B cell (primary cell): ENCODE measurements at regions not wholly inside any gene's neighbourhood (a gene's known extent, or its start where the extent isn't known, plus 50 kb on each side); places are given as distances from the start of the nearest gene placed in this dataset.

Experiments used
- ATAC-seq: fragments of 200-7000 bp; cut with Tn5 transposase; one replicate; pipeline ENCODE4 v1.10.0; 2021; ENCODE audit warnings: low read depth, mild to moderate bottlenecking, moderate number of reproducible peaks, moderate library complexity
- CTCF ChIA-PET: fragments of 350-600 bp; sonication (Branson Sonifier 250); formaldehyde crosslinking; loops from one replicate; lab custom pipeline; 2021; ENCODE audit warnings: antibody characterized with exemption, inconsistent platforms; lab: Charles Lee
- POLR2A ChIA-PET: fragments of 350-600 bp; sonication (Branson Sonifier 250); formaldehyde crosslinking; loops from one replicate; lab custom pipeline; 2021; ENCODE audit warnings: antibody characterized with exemption; lab: Charles Lee
- DNase-seq: peaks from one replicate; pipeline ENCODE4 v3.0.0; 2013
- H2AFZ ChIP-seq: 2 replicates; pipeline ENCODE4 v1.6.1; 2012; ENCODE audit warnings: mild to moderate bottlenecking, low read depth, low read length; ENCODE audit not compliant: insufficient read depth, poor library complexity, severe bottlenecking
- H3K27ac ChIP-seq, 2 donors: 1 replicate in 1 of 2; 2 replicates in 1 of 2; pipeline ENCODE4 v1.5.1; 2012 to 2013; ENCODE audit warnings: low read length in 2 of 2, mild to moderate bottlenecking in 2 of 2, moderate library complexity in 1 of 2
- H3K27me3 ChIP-seq, 4 experiments: fragments of 200-600 bp in 1 of 4; sonication (generic) in 1 of 4; replicated peaks in 1 of 4; 1 replicate in 2 of 4; 2 replicates in 2 of 4; pipeline versions ENCODE4 v1.6.1 to v1.7.0; 2013 to 2016; ENCODE audit warnings: low read length in 3 of 4, mild to moderate bottlenecking in 2 of 4, mixed read lengths in 1 of 4, moderate library complexity in 1 of 4; ENCODE audit not compliant: insufficient read depth in 4 of 4, control insufficient read depth in 3 of 4; ENCODE audit errors: control extremely low read depth in 1 of 4
- H3K36me3 ChIP-seq, 2 experiments: replicated peaks in 1 of 2; 1 replicate in 1 of 2; 2 replicates in 1 of 2; pipeline versions ENCODE4 v1.6.1 to v1.7.1; 2013; ENCODE audit warnings: low read length in 1 of 2; ENCODE audit not compliant: insufficient read depth in 2 of 2, control insufficient read depth in 1 of 2; ENCODE audit errors: control extremely low read depth in 1 of 2, extremely low read depth in 1 of 2
- H3K4me1 ChIP-seq, 2 donors: fragments of 200-600 bp in 1 of 2; sonication (generic) in 1 of 2; 1 replicate in 1 of 2; 2 replicates in 1 of 2; pipeline versions ENCODE4 v1.5.1 to v1.6.1; 2013 to 2017; ENCODE audit warnings: low read length in 2 of 2; ENCODE audit not compliant: control insufficient read depth in 2 of 2, insufficient read depth in 2 of 2
- H3K4me2 ChIP-seq: replicated peaks from 2 replicates; pipeline ENCODE3; 2012; ENCODE audit warnings: mild to moderate bottlenecking, low read depth, low read length; ENCODE audit not compliant: poor library complexity, severe bottlenecking
- H3K4me3 ChIP-seq, 5 experiments: fragments of 200-600 bp in 1 of 5; sonication (generic) in 1 of 5; 1 replicate in 3 of 5; 2 replicates in 2 of 5; pipeline versions ENCODE4 v1.5.1 to v1.7.0; 2011 to 2016; ENCODE audit warnings: low read length in 4 of 5, mild to moderate bottlenecking in 4 of 5, low read depth in 2 of 5, control low read depth in 1 of 5, moderate library complexity in 1 of 5; ENCODE audit not compliant: insufficient read depth in 1 of 5; ENCODE audit errors: control extremely low read depth in 1 of 5, extremely low read depth in 1 of 5
- H3K79me2 ChIP-seq: fragments of 200-600 bp; sonication (generic); one replicate; pipeline ENCODE4 v1.6.0; 2016; ENCODE audit warnings: low read length; ENCODE audit not compliant: control insufficient read depth, insufficient read depth
- H3K9ac ChIP-seq: fragments of 200-600 bp; sonication (generic); 2 replicates; pipeline ENCODE4 v1.6.1; 2017; ENCODE audit warnings: mild to moderate bottlenecking, low read length, moderate library complexity
- H3K9me3 ChIP-seq, 3 donors: one replicate each; pipeline versions ENCODE4 v1.6.1 to v1.7.1; 2013; ENCODE audit warnings: low read length in 2 of 3; ENCODE audit not compliant: control insufficient read depth in 2 of 3, insufficient read depth in 1 of 3; ENCODE audit errors: control extremely low read depth in 1 of 3
- H4K20me1 ChIP-seq: 2 replicates; pipeline ENCODE4 v1.6.0; 2012; ENCODE audit warnings: mild to moderate bottlenecking, low read length; ENCODE audit not compliant: insufficient read depth, control insufficient read depth, poor library complexity, severe bottlenecking
- H3K27ac Mint-ChIP-seq: one replicate; pipeline ENCODE4 v1.8.0; 2021; ENCODE audit warnings: mixed read lengths
- H3K27me3 Mint-ChIP-seq: one replicate; pipeline ENCODE4 v1.8.0; 2021; ENCODE audit warnings: mixed read lengths
- H3K4me1 Mint-ChIP-seq: one replicate; pipeline ENCODE4 v1.8.0; 2021; ENCODE audit warnings: mixed read lengths
- H3K4me3 Mint-ChIP-seq: one replicate; pipeline ENCODE4 v1.8.0; 2021; ENCODE audit warnings: mixed read lengths
- H3K9me3 Mint-ChIP-seq: one replicate; pipeline ENCODE4 v1.8.0; 2022; ENCODE audit warnings: mixed read lengths; ENCODE audit not compliant: insufficient read depth
- CTCF ChIP-seq: fragments of 200-600 bp; IDR thresholded peaks from one replicate; pipeline ENCODE4 v1.8.0; 2022; ENCODE audit warnings: antibody characterized with exemption, mild to moderate bottlenecking
- EZH2 ChIP-seq: IDR thresholded peaks from 2 replicates; pipeline ENCODE4 v1.6.1; 2012; ENCODE audit warnings: borderline replicate concordance, low read depth, mild to moderate bottlenecking, moderate library complexity, low read length; ENCODE audit not compliant: insufficient read depth, poor library complexity, severe bottlenecking
- WGBS: methylation state at CpG from one replicate; pipeline ENCODE4 v1.1.5; 2013; ENCODE audit warnings: missing lambda C conversion rate; ENCODE audit not compliant: insufficient coverage; 5-methylcytosine and 5-hydroxymethylcytosine counted together
- intact Hi-C: fragments of 100-400 bp; cut with micrococcal nuclease; formaldehyde crosslinking; loops from one replicate; pipeline ENCODE4 v1.10.0; 2022

- no peak overlapping the region for H3K4me3 Mint-ChIP-seq
- H4K20me1 ChIP-seq = no peaks in the 10 kb centered on the region
- WGBS = 96% methylated on average over 5 of the region's 10 CpGs
- no peaks in the 10 kb centered on the region for H3K4me1 Mint-ChIP-seq
- H2AFZ ChIP-seq = no peak overlapping the region
- no peak overlapping the region for H3K27ac ChIP-seq
- no peak overlapping the region for H3K4me3 ChIP-seq
- no peaks in the 10 kb centered on the region for H3K27me3 ChIP-seq
- H3K9me3 Mint-ChIP-seq = peaks cover 3% of the 10 kb centered on the region
- TF ChIP-seq CTCF (no peak), EZH2 (no peak)
- H3K36me3 ChIP-seq = no peaks in the 10 kb centered on the region
- H3K4me1 ChIP-seq = no peaks in the 10 kb centered on the region
- no peak overlapping the region for H3K27ac Mint-ChIP-seq
- H3K79me2 ChIP-seq = no peaks in the 10 kb centered on the region
- H3K4me2 ChIP-seq = no peak overlapping the region
- intact Hi-C loops = no loop called here
- DNase-seq (no peak), ATAC-seq (no peak)
- H3K9me3 ChIP-seq = peaks cover 0 to 33% (median 0%) of the 10 kb centered on the region in 3 donors
- H3K27me3 Mint-ChIP-seq = peaks cover 3% of the 10 kb centered on the region
- CTCF ChIA-PET = no interaction called here
- H3K9ac ChIP-seq = no peak overlapping the region
- POLR2A ChIA-PET = no interaction called here
These were observed 145.8 kb upstream of the ZNF507 start for GRCh38 chr19:32199501-32200040.

- Histone ChIP-seq H3K4me1 (no peaks in the 10 kb centered on the region), H3K4me3 (no peak overlapping the region), H3K36me3 (no peaks in the 10 kb centered on the region), H3K4me2 (no peak overlapping the region), H3K79me2 (no peaks in the 10 kb centered on the region), H3K27me3 (no peaks in the 10 kb centered on the region), H3K27ac (no peak overlapping the region), H3K9ac (no peak overlapping the region), H3K9me3 (peaks cover 0 to 33% (median 0%) of the 10 kb centered on the region in 3 donors), H4K20me1 (no peaks in the 10 kb centered on the region), H2AFZ (no peak overlapping the region)
- Mint-ChIP-seq H3K27me3 (peaks cover 3% of the 10 kb centered on the region), H3K4me1 (no peaks in the 10 kb centered on the region), H3K9me3 (peaks cover 3% of the 10 kb centered on the region), H3K27ac (no peak overlapping the region), H3K4me3 (no peak overlapping the region)
- no peak for TF ChIP-seq CTCF
- no peak for TF ChIP-seq EZH2
- intact Hi-C loops = no loop called here
- CTCF ChIA-PET = no interaction called here
- 89% methylated on average over 7 of the region's 9 CpGs for WGBS
- ATAC-seq = no peak
- POLR2A ChIA-PET = no interaction called here
- no peak for DNase-seq
These were observed 144.9 kb upstream of the ZNF507 start for GRCh38 chr19:32200312-32201038.
